ENCODE measurements at regions not wholly inside any gene's neighbourhood (a gene's known extent, or its start where the extent isn't known, plus 50 kb on each side); places are given as distances from the start of the nearest gene placed in this dataset.

GRCh38 chr11:121938076-121938475 lies 177.9 kb downstream of the BLID start:
- TF ChIP-seq, protein P1, sequence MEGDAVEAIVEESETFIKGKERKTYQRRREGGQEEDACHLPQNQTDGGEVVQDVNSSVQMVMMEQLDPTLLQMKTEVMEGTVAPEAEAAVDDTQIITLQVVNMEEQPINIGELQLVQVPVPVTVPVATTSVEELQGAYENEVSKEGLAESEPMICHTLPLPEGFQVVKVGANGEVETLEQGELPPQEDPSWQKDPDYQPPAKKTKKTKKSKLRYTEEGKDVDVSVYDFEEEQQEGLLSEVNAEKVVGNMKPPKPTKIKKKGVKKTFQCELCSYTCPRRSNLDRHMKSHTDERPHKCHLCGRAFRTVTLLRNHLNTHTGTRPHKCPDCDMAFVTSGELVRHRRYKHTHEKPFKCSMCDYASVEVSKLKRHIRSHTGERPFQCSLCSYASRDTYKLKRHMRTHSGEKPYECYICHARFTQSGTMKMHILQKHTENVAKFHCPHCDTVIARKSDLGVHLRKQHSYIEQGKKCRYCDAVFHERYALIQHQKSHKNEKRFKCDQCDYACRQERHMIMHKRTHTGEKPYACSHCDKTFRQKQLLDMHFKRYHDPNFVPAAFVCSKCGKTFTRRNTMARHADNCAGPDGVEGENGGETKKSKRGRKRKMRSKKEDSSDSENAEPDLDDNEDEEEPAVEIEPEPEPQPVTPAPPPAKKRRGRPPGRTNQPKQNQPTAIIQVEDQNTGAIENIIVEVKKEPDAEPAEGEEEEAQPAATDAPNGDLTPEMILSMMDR (IDR thresholded peaks at IDR 0.05; ENCODE audit: unreplicated experiment), result no peak
- H3K4me3 Mint-ChIP-seq (ENCODE audit: low read depth), result no peak overlapping the region
- H3K36me3 Mint-ChIP-seq (ENCODE audit: insufficient read depth), result no peaks in the 10 kb centered on the region
- H3K27me3 Mint-ChIP-seq, result no peaks in the 10 kb centered on the region
- DNase-seq (ENCODE audit: low spot score, unreplicated experiment), result no peak
- no peak overlapping the region for H3K27ac Mint-ChIP-seq
- no peaks in the 10 kb centered on the region for H3K4me1 Mint-ChIP-seq (ENCODE audit: low read depth)
- H3K9me3 Mint-ChIP-seq (ENCODE audit: low read depth), result no peaks in the 10 kb centered on the region

- Mint-ChIP-seq H3K36me3 (ENCODE audit: insufficient read depth) (no peaks in the 10 kb centered on the region), H3K27me3 (no peaks in the 10 kb centered on the region), H3K4me3 (ENCODE audit: low read depth) (no peak overlapping the region), H3K9me3 (ENCODE audit: low read depth) (no peaks in the 10 kb centered on the region), H3K27ac (no peak overlapping the region), H3K4me1 (ENCODE audit: low read depth) (peaks cover 1% of the 10 kb centered on the region)
- TF ChIP-seq, protein P1 (IDR thresholded peaks at IDR 0.05; ENCODE audit: unreplicated experiment), result no peak
- no peak for DNase-seq (ENCODE audit: low spot score, unreplicated experiment)
These were observed 179.1 kb downstream of the BLID start for GRCh38 chr11:121936781-121937447.

DNA sequence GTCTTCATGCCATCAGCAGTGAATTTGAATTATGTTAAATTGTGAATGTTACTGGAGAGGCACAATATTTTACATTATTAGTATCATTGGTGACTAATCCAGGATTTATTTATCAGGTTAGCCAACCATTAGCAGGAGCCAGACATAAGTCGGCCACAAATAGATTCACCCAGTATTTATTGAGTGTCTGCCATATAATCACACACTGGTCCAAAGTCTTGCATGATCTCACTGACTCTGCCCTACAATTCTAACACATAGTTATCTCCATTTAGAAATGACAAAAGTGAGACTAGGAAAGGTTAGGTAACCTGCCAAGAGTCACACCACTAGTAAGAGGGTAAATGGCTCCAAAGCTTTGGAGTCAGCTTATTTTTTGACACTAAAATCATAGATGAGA lies 179.6 kb downstream of the BLID start:
- Mint-ChIP-seq H3K27me3 (no peaks in the 10 kb centered on the region), H3K27ac (no peak overlapping the region), H3K4me3 (ENCODE audit: low read depth) (no peak overlapping the region), H3K4me1 (ENCODE audit: low read depth) (peaks cover 2% of the 10 kb centered on the region), H3K9me3 (ENCODE audit: low read depth) (no peaks in the 10 kb centered on the region), H3K36me3 (ENCODE audit: insufficient read depth) (no peaks in the 10 kb centered on the region)
- TF ChIP-seq, protein P1 (IDR thresholded peaks at IDR 0.05; ENCODE audit: unreplicated experiment), result no peak
- DNase-seq (ENCODE audit: low spot score, unreplicated experiment), result no peak

- Mint-ChIP-seq H3K27ac (no peak overlapping the region), H3K36me3 (ENCODE audit: insufficient read depth) (no peaks in the 10 kb centered on the region), H3K27me3 (no peaks in the 10 kb centered on the region), H3K9me3 (ENCODE audit: low read depth) (no peaks in the 10 kb centered on the region), H3K4me1 (ENCODE audit: low read depth) (peaks cover 2% of the 10 kb centered on the region), H3K4me3 (ENCODE audit: low read depth) (no peak overlapping the region)
- DNase-seq (ENCODE audit: low spot score, unreplicated experiment), result no peak
- TF ChIP-seq, protein P1 (IDR thresholded peaks at IDR 0.05; ENCODE audit: unreplicated experiment), result no peak
These were observed 182.3 kb downstream of the BLID start for GRCh38 chr11:121933694-121934093.

- Mint-ChIP-seq H3K27me3 (no peaks in the 10 kb centered on the region), H3K36me3 (ENCODE audit: insufficient read depth) (no peaks in the 10 kb centered on the region), H3K4me3 (ENCODE audit: low read depth) (no peak overlapping the region), H3K4me1 (ENCODE audit: low read depth) (peaks cover 2% of the 10 kb centered on the region), H3K27ac (no peak overlapping the region), H3K9me3 (ENCODE audit: low read depth) (no peaks in the 10 kb centered on the region)
- DNase-seq (ENCODE audit: low spot score, unreplicated experiment), result no peak
- TF ChIP-seq, protein P1 (IDR thresholded peaks at IDR 0.05; ENCODE audit: unreplicated experiment), result no peak
These were observed 182.7 kb downstream of the BLID start for GRCh38 chr11:121933294-121933693.

Measured in progenitor cell of endocrine pancreas (in vitro differentiated cells).